Smooth muscle cell (in vitro differentiated cells): ENCODE measurements at regions not wholly inside any gene's neighbourhood (a gene's known extent, or its start where the extent isn't known, plus 50 kb on each side); places are given as distances from the start of the nearest gene placed in this dataset.
A peak's percentile ranks its signal among the peaks of the same experiment; 100 is the strongest.

Experiments
- DNase-seq: peaks from one replicate; lab custom pipeline; 2025; ENCODE audit not compliant: unreplicated experiment; lab: John Stamatoyannopoulos, UW
- H2AFZ ChIP-seq: fragments of 200-600 bp; sonication (generic); 2 replicates; pipeline ENCODE4 v1.6.0; 2016; ENCODE audit warnings: antibody characterized with exemption, low read depth, mild to moderate bottlenecking
- H3F3A ChIP-seq: fragments of 200-600 bp; sonication (generic); 2 replicates; pipeline ENCODE4 v1.6.0; 2017; ENCODE audit warnings: antibody characterized with exemption, low read depth
- H3K27ac ChIP-seq: fragments of 200-600 bp; sonication (generic); 2 replicates; pipeline ENCODE4 v1.5.1; 2016; ENCODE audit warnings: low read depth, mild to moderate bottlenecking
- H3K27me3 ChIP-seq: fragments of 200-600 bp; sonication (generic); 2 replicates; pipeline ENCODE4 v1.6.1; 2016; ENCODE audit warnings: low read depth, mild to moderate bottlenecking
- H3K36me3 ChIP-seq: fragments of 200-600 bp; sonication (generic); 2 replicates; pipeline ENCODE4 v1.5.1; 2016; ENCODE audit warnings: low read depth
- H3K4me1 ChIP-seq: fragments of 200-600 bp; sonication (generic); 2 replicates; pipeline ENCODE4 v1.5.1; 2016; ENCODE audit warnings: low read depth
- H3K4me2 ChIP-seq: fragments of 200-600 bp; sonication (generic); 2 replicates; pipeline ENCODE4 v1.6.0; 2016; ENCODE audit warnings: mild to moderate bottlenecking
- H3K4me3 ChIP-seq: fragments of 200-600 bp; sonication (generic); 2 replicates; pipeline ENCODE4 v1.5.1; 2016; ENCODE audit warnings: mild to moderate bottlenecking
- H3K79me2 ChIP-seq: fragments of 200-600 bp; sonication (generic); 2 replicates; pipeline ENCODE4 v1.6.0; 2016; ENCODE audit warnings: low read depth, mild to moderate bottlenecking
- H3K9ac ChIP-seq: fragments of 200-600 bp; sonication (generic); 2 replicates; pipeline ENCODE4 v1.6.0; 2016; ENCODE audit warnings: low read depth
- H3K9me3 ChIP-seq: fragments of 200-600 bp; sonication (generic); replicated peaks from 2 replicates; pipeline ENCODE4 v1.5.1; 2016; ENCODE audit warnings: low read depth
- H4K20me1 ChIP-seq: fragments of 200-600 bp; sonication (generic); 2 replicates; pipeline ENCODE4 v1.6.0; 2016; ENCODE audit warnings: low read depth
- CTCF ChIP-seq: fragments of 200-600 bp; sonication (generic); IDR thresholded peaks from 2 replicates; pipeline ENCODE4 v1.5.1; 2017; ENCODE audit warnings: borderline replicate concordance, mild to moderate bottlenecking, antibody characterized with exemption; ENCODE audit not compliant: insufficient read depth, poor library complexity, severe bottlenecking
- WGBS: methylation state at CpG from one replicate; pipeline ENCODE4 v1.1.7; 2016; ENCODE audit warnings: low lambda C conversion rate; 5-methylcytosine and 5-hydroxymethylcytosine counted together

GRCh38 chr4:124209211-124209610 is 503.3 kb downstream of the ANKRD50 start:
- DNase-seq: no peak
- Histone ChIP-seq H2AFZ (peak overlapping the region; percentile 27), H4K20me1 (no peaks in the 10 kb centered on the region), H3K9me3 (no peaks in the 10 kb centered on the region), H3F3A (no peaks in the 10 kb centered on the region), H3K4me3 (no peak overlapping the region), H3K27me3 (no peaks in the 10 kb centered on the region), H3K36me3 (no peaks in the 10 kb centered on the region), H3K9ac (no peak overlapping the region), H3K4me2 (no peak overlapping the region), H3K27ac (no peak overlapping the region), H3K79me2 (no peaks in the 10 kb centered on the region), H3K4me1 (no peaks in the 10 kb centered on the region)
- WGBS: 86% methylated on average over 3 of the region's 3 CpGs
- TF ChIP-seq CTCF: no peak

DNA sequence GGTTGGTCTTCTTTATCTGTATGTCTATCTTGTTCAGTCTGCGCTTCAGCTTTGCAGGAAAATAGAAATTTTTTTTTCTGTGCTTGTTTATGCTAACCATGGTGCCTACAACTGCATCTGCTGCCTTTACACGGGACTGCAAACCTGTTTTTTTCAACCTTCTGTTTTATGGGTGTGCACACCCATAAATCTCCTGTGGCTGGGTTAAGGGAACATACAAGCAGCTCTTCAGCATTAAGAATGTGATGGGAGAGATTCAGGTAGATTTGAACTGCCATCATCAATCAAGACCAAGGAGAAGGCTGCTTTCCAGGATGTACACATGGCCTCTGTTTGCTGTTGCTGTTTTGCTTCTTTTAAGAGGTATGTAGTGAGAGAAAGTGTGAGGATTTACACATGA is 502.9 kb downstream of the ANKRD50 start:
- TF ChIP-seq CTCF: no peak
- Histone ChIP-seq H3F3A (no peaks in the 10 kb centered on the region), H3K9me3 (no peaks in the 10 kb centered on the region), H4K20me1 (no peaks in the 10 kb centered on the region), H3K36me3 (no peaks in the 10 kb centered on the region), H3K79me2 (no peaks in the 10 kb centered on the region), H3K4me3 (no peak overlapping the region), H3K27ac (no peak overlapping the region), H2AFZ (no peak overlapping the region), H3K4me2 (no peak overlapping the region), H3K9ac (no peak overlapping the region), H3K4me1 (no peaks in the 10 kb centered on the region), H3K27me3 (no peaks in the 10 kb centered on the region)
- WGBS: 79% methylated on average over 2 of the region's 2 CpGs
- DNase-seq: no peak

DNA sequence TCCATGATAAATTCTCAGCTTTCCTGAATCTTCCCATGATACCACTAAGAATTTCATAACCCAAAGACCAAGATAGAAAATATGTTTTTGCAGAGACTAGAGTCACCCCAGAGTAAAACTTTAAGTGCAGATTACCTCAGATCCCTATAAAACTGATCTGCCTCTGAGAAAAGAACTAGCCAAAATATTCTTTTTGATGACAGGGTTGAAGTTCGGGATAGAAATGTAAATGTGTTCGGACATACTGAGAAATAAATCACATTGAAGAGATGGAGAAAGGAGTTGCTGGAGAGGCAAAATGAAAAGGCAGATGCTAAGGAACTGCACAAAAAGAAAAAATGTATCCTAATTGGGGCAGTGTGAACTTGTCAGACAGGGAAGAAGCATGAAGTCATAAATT is 501.8 kb downstream of the ANKRD50 start:
- Histone ChIP-seq H3K4me2 (no peak overlapping the region), H4K20me1 (no peaks in the 10 kb centered on the region), H3K4me1 (no peaks in the 10 kb centered on the region), H3K79me2 (no peaks in the 10 kb centered on the region), H3F3A (no peaks in the 10 kb centered on the region), H3K4me3 (no peak overlapping the region), H3K36me3 (no peaks in the 10 kb centered on the region), H2AFZ (no peak overlapping the region), H3K9me3 (no peaks in the 10 kb centered on the region), H3K27ac (no peak overlapping the region), H3K9ac (no peak overlapping the region), H3K27me3 (no peaks in the 10 kb centered on the region)
- WGBS: 92% methylated on average over 2 of the region's 2 CpGs
- TF ChIP-seq CTCF: no peak
- no peak for DNase-seq

GRCh38 chr4:124212815-124213630 is 499.5 kb downstream of the ANKRD50 start:
- H3K4me3 ChIP-seq: no peak overlapping the region
- no peak overlapping the region for H3K9ac ChIP-seq
- no peak for DNase-seq
- H2AFZ ChIP-seq: peak overlapping the region; percentile 6
- no peaks in the 10 kb centered on the region for H3K9me3 ChIP-seq
- no peaks in the 10 kb centered on the region for H3F3A ChIP-seq
- no peak overlapping the region for H3K27ac ChIP-seq
- 35% methylated on average over 3 of the region's 3 CpGs for WGBS
- H3K27me3 ChIP-seq: no peaks in the 10 kb centered on the region
- H4K20me1 ChIP-seq: no peaks in the 10 kb centered on the region
- no peaks in the 10 kb centered on the region for H3K4me1 ChIP-seq
- H3K36me3 ChIP-seq: no peaks in the 10 kb centered on the region
- no peak for TF ChIP-seq CTCF
- H3K79me2 ChIP-seq: no peaks in the 10 kb centered on the region
- peak overlapping the region; percentile 25 for H3K4me2 ChIP-seq
